ENCODE measurements at regions not wholly inside any gene's neighbourhood (a gene's known extent, or its start where the extent isn't known, plus 50 kb on each side); places are given as distances from the start of the nearest gene placed in this dataset.

DNA sequence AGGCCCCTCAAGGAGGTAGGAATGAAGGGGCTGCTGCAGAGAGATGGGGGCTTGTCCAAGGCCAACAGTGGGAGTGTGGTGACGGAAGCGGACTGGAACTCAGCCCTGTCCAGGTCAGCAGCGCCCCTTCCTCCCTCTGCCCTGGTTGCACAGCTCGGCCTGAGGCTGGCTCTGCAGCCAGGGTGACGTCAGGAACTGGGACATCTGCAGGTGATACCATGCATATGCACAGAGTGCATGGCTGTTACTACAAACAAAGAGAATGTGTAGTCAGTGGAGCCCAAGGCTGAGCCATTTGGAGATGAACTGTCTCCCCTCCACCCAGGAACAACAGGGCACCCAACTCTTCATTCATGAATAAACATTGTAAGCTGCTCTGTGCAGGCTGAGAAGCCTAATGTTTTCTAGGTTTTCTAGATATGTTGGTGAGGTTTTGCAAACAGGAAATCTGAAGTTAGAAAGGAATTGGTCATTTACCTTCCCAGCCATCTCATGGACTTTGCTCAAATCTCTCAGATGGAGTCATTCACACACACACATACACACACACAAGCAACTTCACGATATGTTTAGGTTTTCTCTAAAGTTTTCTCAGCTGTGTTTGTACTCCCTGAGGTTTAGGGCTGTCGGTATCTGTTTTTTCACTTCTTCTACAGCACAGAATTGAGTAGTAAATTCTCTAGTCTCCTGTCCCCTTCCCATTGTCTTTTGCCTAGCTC lies 117.2 kb downstream of the TLE3 start:
- no peak for TF ChIP-seq POLR2A (IDR thresholded peaks at IDR 0.05)
- no peak for TF ChIP-seq POLR2AphosphoS5 (IDR thresholded peaks at IDR 0.05)

All from gastroesophageal sphincter (tissue), 2 donors.